ENCODE measurements at regions not wholly inside any gene's neighbourhood (a gene's known extent, or its start where the extent isn't known, plus 50 kb on each side); places are given as distances from the start of the nearest gene placed in this dataset.

DNA sequence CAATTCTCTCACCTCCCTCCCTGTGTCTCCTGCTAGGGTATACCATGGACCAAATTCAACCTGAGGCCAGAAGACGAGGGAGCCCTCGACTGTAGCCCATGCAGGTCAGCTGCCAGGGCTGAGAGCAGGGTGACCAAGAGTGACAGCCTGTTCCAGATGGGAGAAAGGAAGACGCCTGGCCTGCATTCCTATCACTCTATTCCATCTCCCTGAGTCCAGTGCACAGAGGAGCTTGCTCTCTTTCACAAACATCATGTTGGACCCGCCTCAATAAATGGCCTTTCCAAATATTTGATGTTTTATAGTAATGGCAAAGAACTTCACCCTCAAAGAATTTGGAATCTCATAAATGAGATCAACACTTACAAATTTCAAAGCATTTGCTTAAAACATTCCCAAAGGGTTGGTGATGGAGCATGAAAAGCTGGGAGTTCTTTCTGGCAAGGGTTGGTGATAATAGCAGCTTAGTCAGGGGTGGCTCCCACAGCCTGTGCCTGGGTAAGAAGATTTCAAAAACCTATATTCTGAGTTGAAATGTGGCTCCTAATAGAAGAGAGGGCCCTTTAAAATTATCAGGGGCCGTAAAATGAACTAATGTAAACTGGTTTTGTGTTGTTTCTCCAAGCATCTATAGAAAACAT lies 393.1 kb downstream of the EFNA5 start:
- Histone ChIP-seq H3K27ac (ENCODE audit: low read depth, low read length, poor library complexity, severe bottlenecking) (no peak overlapping the region), H3K4me3 (ENCODE audit: low read depth, low read length, poor library complexity, severe bottlenecking) (no peak overlapping the region), H3K9me2 (ENCODE audit: insufficient read depth, low read length) (no peaks in the 10 kb centered on the region), H3K36me3 (ENCODE audit: insufficient read depth, low read length) (no peaks in the 10 kb centered on the region), H3K4me2 (ENCODE audit: low read length) (no peak overlapping the region), H3K4me1 (ENCODE audit: insufficient read depth, low read length, poor library complexity, severe bottlenecking) (no peaks in the 10 kb centered on the region), H3K9me3 (ENCODE audit: low read length) (no peaks in the 10 kb centered on the region), H4K20me1 (ENCODE audit: insufficient read depth, low read length) (no peaks in the 10 kb centered on the region), H3K79me2 (ENCODE audit: insufficient read depth, low read depth, low read length) (no peaks in the 10 kb centered on the region), H2AFZ (ENCODE audit: low read length) (no peak overlapping the region; the same call in 1 of the 2 replicates)
- CTCF ChIA-PET (ENCODE audit: unreplicated experiment) = no interaction called here
- intact Hi-C loops (cut with micrococcal nuclease; ENCODE audit: unreplicated experiment) = no loop called here
- POLR2A ChIA-PET = interaction anchor here (0.7 to 1.8 kb wide), 3 partner anchors 9 to 15 kb away, joined by 3 to 5 read pairs (median 5); no protein-coding TSS in a partner anchor
- BruUV-seq (replicated peaks) = no TSS peak
- TF ChIP-seq, protein P1, sequence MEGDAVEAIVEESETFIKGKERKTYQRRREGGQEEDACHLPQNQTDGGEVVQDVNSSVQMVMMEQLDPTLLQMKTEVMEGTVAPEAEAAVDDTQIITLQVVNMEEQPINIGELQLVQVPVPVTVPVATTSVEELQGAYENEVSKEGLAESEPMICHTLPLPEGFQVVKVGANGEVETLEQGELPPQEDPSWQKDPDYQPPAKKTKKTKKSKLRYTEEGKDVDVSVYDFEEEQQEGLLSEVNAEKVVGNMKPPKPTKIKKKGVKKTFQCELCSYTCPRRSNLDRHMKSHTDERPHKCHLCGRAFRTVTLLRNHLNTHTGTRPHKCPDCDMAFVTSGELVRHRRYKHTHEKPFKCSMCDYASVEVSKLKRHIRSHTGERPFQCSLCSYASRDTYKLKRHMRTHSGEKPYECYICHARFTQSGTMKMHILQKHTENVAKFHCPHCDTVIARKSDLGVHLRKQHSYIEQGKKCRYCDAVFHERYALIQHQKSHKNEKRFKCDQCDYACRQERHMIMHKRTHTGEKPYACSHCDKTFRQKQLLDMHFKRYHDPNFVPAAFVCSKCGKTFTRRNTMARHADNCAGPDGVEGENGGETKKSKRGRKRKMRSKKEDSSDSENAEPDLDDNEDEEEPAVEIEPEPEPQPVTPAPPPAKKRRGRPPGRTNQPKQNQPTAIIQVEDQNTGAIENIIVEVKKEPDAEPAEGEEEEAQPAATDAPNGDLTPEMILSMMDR (conservative IDR thresholded peaks at IDR 0.05; ENCODE audit: low read length) = no peak
- TF ChIP-seq EZH2phosphoT487 (IDR thresholded peaks at IDR 0.05; ENCODE audit: borderline replicate concordance, low read depth, low read length) = no peak
- no peak for DNase-seq (ENCODE audit: low spot score)

DNA sequence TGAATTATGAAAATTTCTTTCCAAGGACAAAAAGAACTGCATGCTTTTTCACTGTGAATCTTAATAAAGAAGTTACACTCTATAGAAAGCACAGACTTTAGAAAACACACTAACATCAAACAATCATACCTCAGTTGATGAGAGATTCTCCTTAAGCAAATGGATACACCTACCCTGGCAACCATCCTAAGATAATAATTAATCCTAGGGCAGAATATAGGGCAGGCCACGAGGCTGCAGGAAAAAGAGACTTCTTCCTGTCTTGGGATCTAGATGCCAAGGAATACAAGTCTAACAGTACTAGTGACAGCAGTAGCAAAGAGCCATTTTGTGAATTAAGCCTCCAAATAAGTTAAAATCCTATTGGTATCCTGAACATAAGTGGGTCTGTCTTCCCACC lies 395.4 kb downstream of the EFNA5 start:
- CTCF ChIA-PET (ENCODE audit: unreplicated experiment) = no interaction called here

DNA sequence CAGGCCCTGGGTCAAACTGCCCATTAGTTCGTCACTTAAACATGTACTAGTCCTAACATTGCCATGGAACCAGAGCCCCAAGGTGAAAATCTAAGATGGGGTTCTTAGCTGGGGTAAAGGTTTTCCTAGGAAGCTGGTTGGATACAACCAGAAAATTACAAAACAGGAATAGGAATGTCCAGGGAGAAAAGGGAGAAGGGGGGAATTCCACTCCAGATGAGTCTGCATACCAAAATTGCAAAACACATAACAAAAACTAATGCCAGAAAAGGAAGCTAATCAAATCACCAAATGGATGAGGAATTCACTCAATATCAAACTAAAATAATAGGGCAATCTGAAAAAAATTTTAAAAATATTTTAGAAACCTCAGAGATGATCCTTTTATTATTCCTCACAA lies 396.2 kb downstream of the EFNA5 start:
- intact Hi-C loops (cut with micrococcal nuclease; ENCODE audit: unreplicated experiment) = no loop called here
- Histone ChIP-seq H3K4me3 (ENCODE audit: low read depth, low read length, poor library complexity, severe bottlenecking) (no peak overlapping the region), H3K27ac (ENCODE audit: low read depth, low read length, poor library complexity, severe bottlenecking) (no peak overlapping the region), H2AFZ (ENCODE audit: low read length) (no peak overlapping the region), H3K9me3 (ENCODE audit: low read length) (no peaks in the 10 kb centered on the region), H3K36me3 (ENCODE audit: insufficient read depth, low read length) (no peaks in the 10 kb centered on the region), H3K4me1 (ENCODE audit: insufficient read depth, low read length, poor library complexity, severe bottlenecking) (no peaks in the 10 kb centered on the region), H4K20me1 (ENCODE audit: insufficient read depth, low read length) (no peaks in the 10 kb centered on the region), H3K79me2 (ENCODE audit: insufficient read depth, low read depth, low read length) (no peaks in the 10 kb centered on the region), H3K4me2 (ENCODE audit: low read length) (no peak overlapping the region), H3K9me2 (ENCODE audit: insufficient read depth, low read length) (no peaks in the 10 kb centered on the region)
- no peak for DNase-seq (ENCODE audit: low spot score)
- ChIA-PET CTCF (ENCODE audit: unreplicated experiment) (no interaction called here), POLR2A (interaction anchor here (0.6 to 1.5 kb wide), 3 partner anchors 25 to 90 kb away, joined by 3 to 4 read pairs (median 3); no protein-coding TSS in a partner anchor)
- TF ChIP-seq EZH2phosphoT487 (IDR thresholded peaks at IDR 0.05; ENCODE audit: borderline replicate concordance, low read depth, low read length) = no peak
- TF ChIP-seq, protein P1 (conservative IDR thresholded peaks at IDR 0.05; ENCODE audit: low read length) = no peak
- no TSS peak for BruUV-seq (replicated peaks)

More for the DNA sequence above, 395.4 kb downstream of the EFNA5 start:
- Histone ChIP-seq H3K4me2 (ENCODE audit: low read length) (no peak overlapping the region), H3K9me3 (ENCODE audit: low read length) (no peaks in the 10 kb centered on the region), H2AFZ (ENCODE audit: low read length) (no peak overlapping the region; the same call in 1 of the 2 replicates), H3K36me3 (ENCODE audit: insufficient read depth, low read length) (no peaks in the 10 kb centered on the region), H3K79me2 (ENCODE audit: insufficient read depth, low read depth, low read length) (no peaks in the 10 kb centered on the region), H3K4me1 (ENCODE audit: insufficient read depth, low read length, poor library complexity, severe bottlenecking) (no peaks in the 10 kb centered on the region), H3K4me3 (ENCODE audit: low read depth, low read length, poor library complexity, severe bottlenecking) (no peak overlapping the region), H4K20me1 (ENCODE audit: insufficient read depth, low read length) (no peaks in the 10 kb centered on the region), H3K27ac (ENCODE audit: low read depth, low read length, poor library complexity, severe bottlenecking) (no peak overlapping the region), H3K9me2 (ENCODE audit: insufficient read depth, low read length) (no peaks in the 10 kb centered on the region)
- no TSS peak for BruUV-seq (replicated peaks)
- TF ChIP-seq, protein P1 (conservative IDR thresholded peaks at IDR 0.05; ENCODE audit: low read length) = no peak
- TF ChIP-seq EZH2phosphoT487 (IDR thresholded peaks at IDR 0.05; ENCODE audit: borderline replicate concordance, low read depth, low read length) = no peak
- intact Hi-C loops (cut with micrococcal nuclease; ENCODE audit: unreplicated experiment) = no loop called here
- POLR2A ChIA-PET = no interaction called here
- DNase-seq (ENCODE audit: low spot score) = no peak
